Neural progenitor cell (in vitro differentiated cells): ENCODE measurements at regions not wholly inside any gene's neighbourhood (a gene's known extent, or its start where the extent isn't known, plus 50 kb on each side); places are given as distances from the start of the nearest gene placed in this dataset.
A peak's percentile ranks its signal among the peaks of the same experiment; 100 is the strongest.

Experiments used
- DNase-seq: peaks from one replicate; pipeline ENCODE4 v3.0.0-alpha.2; 2016; ENCODE audit warnings: low spot score
- H2AFZ ChIP-seq: fragments of 200-600 bp; sonication (generic); replicated peaks from 2 replicates; pipeline ENCODE4 v1.6.1; 2016; ENCODE audit warnings: antibody characterized with exemption
- H3F3A ChIP-seq: fragments of 200-600 bp; sonication (generic); 2 replicates; pipeline ENCODE4 v1.6.1; 2016; ENCODE audit warnings: antibody characterized with exemption, low read depth
- H3K27ac ChIP-seq: fragments of 200-600 bp; sonication (generic); 2 replicates; pipeline ENCODE4 v1.5.1; 2016; ENCODE audit warnings: mild to moderate bottlenecking
- H3K27me3 ChIP-seq: fragments of 200-600 bp; sonication (generic); 2 replicates; pipeline ENCODE4 v1.6.1; 2016; ENCODE audit warnings: mild to moderate bottlenecking, moderate library complexity
- H3K36me3 ChIP-seq: fragments of 200-600 bp; sonication (generic); 2 replicates; pipeline ENCODE4 v1.5.1; 2016
- H3K4me1 ChIP-seq: fragments of 200-600 bp; sonication (generic); 2 replicates; pipeline ENCODE4 v1.6.1; 2016; ENCODE audit warnings: mixed run types
- H3K4me2 ChIP-seq: fragments of 200-600 bp; sonication (generic); 2 replicates; pipeline ENCODE4 v1.6.1; 2016
- H3K4me3 ChIP-seq: fragments of 200-600 bp; sonication (generic); 2 replicates; pipeline ENCODE4 v1.5.1; 2016
- H3K79me2 ChIP-seq: fragments of 200-600 bp; sonication (generic); 2 replicates; pipeline ENCODE4 v1.6.1; 2016; ENCODE audit warnings: low read depth
- H3K9ac ChIP-seq: fragments of 200-600 bp; sonication (generic); 2 replicates; pipeline ENCODE4 v1.6.1; 2016
- H3K9me3 ChIP-seq: fragments of 200-600 bp; sonication (generic); 2 replicates; pipeline ENCODE4 v1.5.1; 2016; ENCODE audit warnings: low read depth
- H4K20me1 ChIP-seq: fragments of 200-600 bp; sonication (generic); 2 replicates; pipeline ENCODE4 v1.6.1; 2016; ENCODE audit warnings: low read depth
- H3K27ac Mint-ChIP-seq: 3 replicates; pipeline ENCODE4 v1.8.0; 2021; ENCODE audit warnings: mixed read lengths
- H3K27me3 Mint-ChIP-seq: 2 replicates; pipeline ENCODE4 v1.8.0; 2022; ENCODE audit warnings: low read depth, mild to moderate bottlenecking, inconsistent platforms, moderate library complexity, mixed read lengths; ENCODE audit not compliant: insufficient read depth
- H3K36me3 Mint-ChIP-seq: 3 replicates; pipeline ENCODE4 v1.8.0; 2021; ENCODE audit warnings: mixed read lengths
- H3K4me1 Mint-ChIP-seq: 3 replicates; pipeline ENCODE4 v1.8.0; 2021; ENCODE audit warnings: mixed read lengths
- H3K4me3 Mint-ChIP-seq: 3 replicates; pipeline ENCODE4 v1.8.0; 2021; ENCODE audit warnings: mild to moderate bottlenecking, moderate library complexity, mixed read lengths
- H3K9me3 Mint-ChIP-seq: 3 replicates; pipeline ENCODE4 v1.8.0; 2020; ENCODE audit warnings: mixed read lengths
- EZH2 ChIP-seq: fragments of 200-600 bp; sonication (generic); IDR thresholded peaks from 2 replicates; pipeline ENCODE4 v1.6.1; 2017; ENCODE audit warnings: antibody characterized with exemption, mild to moderate bottlenecking, moderate library complexity
- EZH2phosphoT487 ChIP-seq: fragments of 200-600 bp; sonication (generic); IDR thresholded peaks from 2 replicates; pipeline ENCODE4 v1.6.1; 2017; ENCODE audit warnings: antibody characterized with exemption
- TF ChIP-seq, protein P1 (sequence below): fragments of 200-600 bp; sonication (generic); IDR thresholded peaks from 2 replicates; pipeline ENCODE4 v1.5.1; 2017; ENCODE audit warnings: antibody characterized with exemption, mild to moderate bottlenecking

DNA sequence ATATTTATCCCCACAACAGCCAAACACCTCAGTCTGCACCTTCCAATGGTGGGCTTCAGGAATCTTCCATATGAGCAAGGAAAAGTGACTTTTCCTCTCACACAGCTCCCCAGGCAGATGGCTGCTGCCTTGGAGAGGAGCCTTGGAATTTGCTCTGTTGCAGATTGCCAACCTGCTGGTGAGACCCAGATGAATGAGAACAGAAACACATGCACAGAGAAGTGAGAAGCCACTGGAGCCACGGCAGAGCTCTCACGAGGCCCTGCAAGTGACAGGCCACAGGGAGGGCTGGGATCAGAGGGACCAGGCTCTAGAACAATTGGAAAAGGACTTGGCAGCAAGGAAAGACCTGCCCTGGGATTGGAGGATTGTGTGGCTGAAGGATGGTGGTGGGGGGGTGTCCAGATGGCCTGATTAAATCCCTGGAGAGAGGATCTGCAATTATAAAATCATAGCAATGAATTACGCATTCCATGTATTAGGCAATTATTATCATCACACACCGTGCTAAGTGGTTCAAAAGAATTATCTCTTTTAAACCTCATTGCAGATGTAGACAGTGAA is 84.9 kb upstream of the PWP1 start:
- Histone ChIP-seq H3K4me3 (no peak overlapping the region), H3K27me3 (no peaks in the 10 kb centered on the region), H3K27ac (no peak overlapping the region), H3K36me3 (no peaks in the 10 kb centered on the region), H3K9me3 (no peaks in the 10 kb centered on the region), H3K4me1 (no peaks in the 10 kb centered on the region), H3K9ac (no peak overlapping the region), H3K79me2 (no peaks in the 10 kb centered on the region), H3K4me2 (no peak overlapping the region), H2AFZ (no peak overlapping the region), H3F3A (no peaks in the 10 kb centered on the region), H4K20me1 (no peaks in the 10 kb centered on the region)
- no peak for DNase-seq
- Mint-ChIP-seq H3K4me1 (peaks cover 6% of the 10 kb centered on the region), H3K27ac (no peak overlapping the region), H3K4me3 (no peak overlapping the region), H3K9me3 (peaks cover 3% of the 10 kb centered on the region), H3K36me3 (no peaks in the 10 kb centered on the region), H3K27me3 (peaks cover 4% of the 10 kb centered on the region)
- TF ChIP-seq, protein P1, sequence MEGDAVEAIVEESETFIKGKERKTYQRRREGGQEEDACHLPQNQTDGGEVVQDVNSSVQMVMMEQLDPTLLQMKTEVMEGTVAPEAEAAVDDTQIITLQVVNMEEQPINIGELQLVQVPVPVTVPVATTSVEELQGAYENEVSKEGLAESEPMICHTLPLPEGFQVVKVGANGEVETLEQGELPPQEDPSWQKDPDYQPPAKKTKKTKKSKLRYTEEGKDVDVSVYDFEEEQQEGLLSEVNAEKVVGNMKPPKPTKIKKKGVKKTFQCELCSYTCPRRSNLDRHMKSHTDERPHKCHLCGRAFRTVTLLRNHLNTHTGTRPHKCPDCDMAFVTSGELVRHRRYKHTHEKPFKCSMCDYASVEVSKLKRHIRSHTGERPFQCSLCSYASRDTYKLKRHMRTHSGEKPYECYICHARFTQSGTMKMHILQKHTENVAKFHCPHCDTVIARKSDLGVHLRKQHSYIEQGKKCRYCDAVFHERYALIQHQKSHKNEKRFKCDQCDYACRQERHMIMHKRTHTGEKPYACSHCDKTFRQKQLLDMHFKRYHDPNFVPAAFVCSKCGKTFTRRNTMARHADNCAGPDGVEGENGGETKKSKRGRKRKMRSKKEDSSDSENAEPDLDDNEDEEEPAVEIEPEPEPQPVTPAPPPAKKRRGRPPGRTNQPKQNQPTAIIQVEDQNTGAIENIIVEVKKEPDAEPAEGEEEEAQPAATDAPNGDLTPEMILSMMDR = no peak
- TF ChIP-seq EZH2 = no peak
- TF ChIP-seq EZH2phosphoT487 = no peak

DNA sequence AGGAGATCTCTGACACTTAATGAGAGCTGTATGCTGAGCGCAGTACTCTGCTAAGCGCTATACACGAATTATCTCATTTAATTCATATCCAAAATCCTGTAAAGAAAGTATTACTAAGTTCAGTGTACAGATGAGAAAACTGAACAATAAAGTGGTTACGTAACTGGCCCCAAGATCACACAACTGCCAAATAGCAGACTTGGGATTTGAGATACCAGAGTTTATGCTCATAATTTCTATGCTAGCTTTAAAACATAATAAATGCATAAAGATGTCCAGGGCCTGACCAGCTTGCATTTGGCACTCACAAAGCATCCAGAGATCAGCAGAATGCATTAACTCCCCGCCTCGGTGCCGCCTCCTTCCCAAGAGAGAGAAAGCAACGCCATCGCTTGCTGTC is 83.2 kb upstream of the PWP1 start:
- H2AFZ ChIP-seq = no peak overlapping the region
- no peak overlapping the region for H3K27ac ChIP-seq
- no peaks in the 10 kb centered on the region for H3K4me1 ChIP-seq
- TF ChIP-seq, protein P1 = no peak
- TF ChIP-seq EZH2 = no peak
- TF ChIP-seq EZH2phosphoT487 = no peak
- no peaks in the 10 kb centered on the region for H3K36me3 ChIP-seq
- H3K4me2 ChIP-seq = no peak overlapping the region
- H3F3A ChIP-seq = no peaks in the 10 kb centered on the region
- no peaks in the 10 kb centered on the region for H3K36me3 Mint-ChIP-seq
- H3K27me3 Mint-ChIP-seq = peaks cover 7% of the 10 kb centered on the region
- no peak for DNase-seq
- H3K9ac ChIP-seq = no peak overlapping the region
- H4K20me1 ChIP-seq = no peaks in the 10 kb centered on the region
- no peak overlapping the region for H3K4me3 Mint-ChIP-seq
- peaks cover 3% of the 10 kb centered on the region for H3K9me3 Mint-ChIP-seq
- H3K79me2 ChIP-seq = no peaks in the 10 kb centered on the region
- H3K27me3 ChIP-seq = no peaks in the 10 kb centered on the region
- H3K27ac Mint-ChIP-seq = no peak overlapping the region
- H3K4me3 ChIP-seq = no peak overlapping the region
- H3K9me3 ChIP-seq = no peaks in the 10 kb centered on the region
- peaks cover 7% of the 10 kb centered on the region for H3K4me1 Mint-ChIP-seq

- no peak overlapping the region for H3K4me3 ChIP-seq
- H3F3A ChIP-seq = no peaks in the 10 kb centered on the region
- H3K4me1 Mint-ChIP-seq = peaks cover 22% of the 10 kb centered on the region
- H3K9me3 ChIP-seq = no peaks in the 10 kb centered on the region
- no peak overlapping the region for H3K9ac ChIP-seq
- no peaks in the 10 kb centered on the region for H3K4me1 ChIP-seq
- no peaks in the 10 kb centered on the region for H3K27me3 ChIP-seq
- H3K4me2 ChIP-seq = no peak overlapping the region
- no peak overlapping the region for H3K27ac ChIP-seq
- no peaks in the 10 kb centered on the region for H3K36me3 Mint-ChIP-seq
- no peaks in the 10 kb centered on the region for H3K79me2 ChIP-seq
- no peaks in the 10 kb centered on the region for H4K20me1 ChIP-seq
- no peaks in the 10 kb centered on the region for H3K9me3 Mint-ChIP-seq
- no peaks in the 10 kb centered on the region for H3K36me3 ChIP-seq
- TF ChIP-seq EZH2 (no peak), EZH2phosphoT487 (no peak)
- TF ChIP-seq, protein P1 = no peak
- peaks cover 11% of the 10 kb centered on the region for H3K27me3 Mint-ChIP-seq
- H3K27ac Mint-ChIP-seq = peak overlapping the region; percentile 6
- DNase-seq = no peak
- no peak overlapping the region for H2AFZ ChIP-seq
- H3K4me3 Mint-ChIP-seq = no peak overlapping the region
Observed at GRCh38 chr12:107605293-107605692, 80.3 kb upstream of the PWP1 start.
